SHP77 treated with DMSO at 0.1 percent for 48 hours (cell line): ENCODE measurements at regions not wholly inside any gene's neighbourhood (a gene's known extent, or its start where the extent isn't known, plus 50 kb on each side); places are given as distances from the start of the nearest gene placed in this dataset.

Experiments used
- DNase-seq: peaks from one replicate; lab custom pipeline; 2025; lab: John Stamatoyannopoulos, UW

GRCh38 chrX:9196961-9197640 is 163.2 kb upstream of the FAM9B start:
- DNase-seq, result no peak

- DNase-seq, result no peak
These were observed 170.6 kb upstream of the FAM9B start for GRCh38 chrX:9204560-9204959.

GRCh38 chrX:9205599-9206223 is 171.8 kb upstream of the FAM9B start:
- DNase-seq, result no peak

GRCh38 chrX:9207142-9207541 is 173.2 kb upstream of the FAM9B start:
- DNase-seq, result no peak

- no peak for DNase-seq
These were observed 177.3 kb upstream of the FAM9B start for GRCh38 chrX:9211269-9211668.

- DNase-seq, result no peak
These were observed 187.9 kb upstream of the FAM9B start for GRCh38 chrX:9221781-9222180.

GRCh38 chrX:9222299-9222698 is 188.4 kb upstream of the FAM9B start:
- no peak for DNase-seq

GRCh38 chrX:9227276-9227675 is 193.3 kb upstream of the FAM9B start:
- no peak for DNase-seq

GRCh38 chrX:9231491-9231890 is 197.6 kb upstream of the FAM9B start:
- DNase-seq, result no peak

- no peak for DNase-seq
These were observed 199.2 kb upstream of the FAM9B start for GRCh38 chrX:9233141-9233540.

GRCh38 chrX:9234315-9234714 is 200.4 kb upstream of the FAM9B start:
- DNase-seq, result no peak

GRCh38 chrX:9235722-9236121 is 201.8 kb upstream of the FAM9B start:
- no peak for DNase-seq

- no peak for DNase-seq
These were observed 207.0 kb upstream of the FAM9B start for GRCh38 chrX:9240956-9241355.

GRCh38 chrX:9241427-9241826 is 207.5 kb upstream of the FAM9B start:
- no peak for DNase-seq

- DNase-seq, result no peak
These were observed 215.3 kb upstream of the FAM9B start for GRCh38 chrX:9249051-9249846.

- no peak for DNase-seq
These were observed 212.7 kb upstream of the TBL1X start for GRCh38 chrX:9252182-9252581.

GRCh38 chrX:9253211-9253610 is 211.6 kb upstream of the TBL1X start:
- DNase-seq, result no peak

GRCh38 chrX:9257718-9258420 is 207.0 kb upstream of the TBL1X start:
- DNase-seq, result no peak

GRCh38 chrX:9258421-9259104 is 206.3 kb upstream of the TBL1X start:
- no peak for DNase-seq

- no peak for DNase-seq
These were observed 204.3 kb upstream of the TBL1X start for GRCh38 chrX:9260603-9261002.

GRCh38 chrX:9267415-9267814 is 197.4 kb upstream of the TBL1X start:
- no peak for DNase-seq

GRCh38 chrX:9269134-9269533 is 195.7 kb upstream of the TBL1X start:
- no peak for DNase-seq
